LHCN-M2 (cell line): ENCODE measurements at regions not wholly inside any gene's neighbourhood (a gene's known extent, or its start where the extent isn't known, plus 50 kb on each side); places are given as distances from the start of the nearest gene placed in this dataset.
"Not testable (repeated sequence)": the region's sequence is repeated elsewhere in the genome, so short reads cannot be mapped to it uniquely, and the experiment has no call there.

Experiments
- DNase-seq: peaks from one replicate; pipeline ENCODE4 v3.0.0-alpha.2; 2012; ENCODE audit warnings: low read depth

GRCh38 chr12:32010631-32011336, 51.6 kb downstream of the RESF1 start:
- DNase-seq, result no peak

- no peak for DNase-seq
Measured at GRCh38 chr12:32012249-32012785, 53.1 kb downstream of the RESF1 start.

- DNase-seq, result no peak
Measured at GRCh38 chr12:32015036-32015435, 55.8 kb downstream of the RESF1 start.

GRCh38 chr12:32016680-32017482, 57.7 kb downstream of the RESF1 start:
- DNase-seq, result no peak

GRCh38 chr12:32021346-32021773, 62.1 kb downstream of the RESF1 start:
- DNase-seq, result no peak

- DNase-seq, result not testable (repeated sequence)
Measured at GRCh38 chr12:32022387-32022786, 63.2 kb downstream of the RESF1 start.

- not testable (repeated sequence) for DNase-seq
Measured at GRCh38 chr12:32023861-32024260, 64.6 kb downstream of the RESF1 start.

- no peak for DNase-seq
Measured at GRCh38 chr12:32024884-32025592, 65.8 kb downstream of the RESF1 start.

- no peak for DNase-seq
Measured at GRCh38 chr12:32025906-32026305, 66.7 kb downstream of the RESF1 start.

- DNase-seq, result no peak
Measured at GRCh38 chr12:32027684-32028365, 68.6 kb downstream of the RESF1 start.

- no peak for DNase-seq
Measured at GRCh38 chr12:32030151-32030550, 70.9 kb downstream of the RESF1 start.

- DNase-seq, result no peak
Measured at GRCh38 chr12:32030676-32031075, 71.5 kb downstream of the RESF1 start.

- peak; percentile 14 for DNase-seq
Measured at GRCh38 chr12:32031109-32031508, 71.9 kb downstream of the RESF1 start.

GRCh38 chr12:32032205-32032810, 73.1 kb downstream of the RESF1 start:
- DNase-seq, result peak; percentile 2

- DNase-seq, result no peak
Measured at GRCh38 chr12:32033406-32033805, 73.2 kb upstream of the BICD1 start.

- no peak for DNase-seq
Measured at GRCh38 chr12:32034045-32034444, 72.6 kb upstream of the BICD1 start.

GRCh38 chr12:32036477-32037263, 70.0 kb upstream of the BICD1 start:
- DNase-seq, result no peak

GRCh38 chr12:32039347-32039746, 67.3 kb upstream of the BICD1 start:
- DNase-seq, result no peak

- DNase-seq, result no peak
Measured at GRCh38 chr12:32039917-32040575, 66.6 kb upstream of the BICD1 start.
